ENCODE measurements at regions not wholly inside any gene's neighbourhood (a gene's known extent, or its start where the extent isn't known, plus 50 kb on each side); places are given as distances from the start of the nearest gene placed in this dataset.

- no peak for TF ChIP-seq CTCF (IDR thresholded peaks at IDR 0.05; ENCODE audit: unreplicated experiment)
- H3K4me3 Mint-ChIP-seq (ENCODE audit: low read depth), result no peak overlapping the region
- no peak for DNase-seq (ENCODE audit: low spot score, unreplicated experiment)
- no peaks in the 10 kb centered on the region for H3K27me3 Mint-ChIP-seq
- peaks cover 3% of the 10 kb centered on the region for H3K36me3 Mint-ChIP-seq (ENCODE audit: insufficient read depth)
- H3K27ac Mint-ChIP-seq, result no peak overlapping the region
- peaks cover 18% of the 10 kb centered on the region for H3K4me1 Mint-ChIP-seq (ENCODE audit: low read depth)
- peaks cover 4% of the 10 kb centered on the region for H3K9me3 Mint-ChIP-seq (ENCODE audit: low read depth)
These were observed 162.8 kb upstream of the SLC38A2 start for GRCh38 chr12:46535376-46535775.

- peaks cover under 1% of the 10 kb centered on the region for H3K9me3 Mint-ChIP-seq (ENCODE audit: low read depth)
- no peak overlapping the region for H3K4me3 Mint-ChIP-seq (ENCODE audit: low read depth)
- H3K27ac Mint-ChIP-seq, result no peak overlapping the region
- no peak for DNase-seq (ENCODE audit: low spot score, unreplicated experiment)
- no peaks in the 10 kb centered on the region for H3K27me3 Mint-ChIP-seq
- H3K4me1 Mint-ChIP-seq (ENCODE audit: low read depth), result peaks cover 16% of the 10 kb centered on the region
- no peak for TF ChIP-seq CTCF (IDR thresholded peaks at IDR 0.05; ENCODE audit: unreplicated experiment)
- peaks cover under 1% of the 10 kb centered on the region for H3K36me3 Mint-ChIP-seq (ENCODE audit: insufficient read depth)
These were observed 161.8 kb upstream of the SLC38A2 start for GRCh38 chr12:46534327-46534840.

- TF ChIP-seq CTCF (IDR thresholded peaks at IDR 0.05; ENCODE audit: unreplicated experiment), result no peak
- H3K4me3 Mint-ChIP-seq (ENCODE audit: low read depth), result no peak overlapping the region
These were observed 161.2 kb upstream of the SLC38A2 start for GRCh38 chr12:46533723-46534122.

GRCh38 chr12:46531804-46532203 is 159.2 kb upstream of the SLC38A2 start:
- H3K27me3 Mint-ChIP-seq, result no peaks in the 10 kb centered on the region
- peaks cover 5% of the 10 kb centered on the region for H3K36me3 Mint-ChIP-seq (ENCODE audit: insufficient read depth)
- TF ChIP-seq CTCF (IDR thresholded peaks at IDR 0.05; ENCODE audit: unreplicated experiment), result no peak
- H3K4me3 Mint-ChIP-seq (ENCODE audit: low read depth), result no peak overlapping the region
- no peak for DNase-seq (ENCODE audit: low spot score, unreplicated experiment)
- H3K4me1 Mint-ChIP-seq (ENCODE audit: low read depth), result peaks cover 15% of the 10 kb centered on the region
- peaks cover 10% of the 10 kb centered on the region for H3K9me3 Mint-ChIP-seq (ENCODE audit: low read depth)
- no peak overlapping the region for H3K27ac Mint-ChIP-seq

More at GRCh38 chr12:46533723-46534122, 161.2 kb upstream of the SLC38A2 start:
- Mint-ChIP-seq H3K9me3 (ENCODE audit: low read depth) (peaks cover under 1% of the 10 kb centered on the region), H3K27ac (no peak overlapping the region), H3K4me1 (ENCODE audit: low read depth) (peaks cover 15% of the 10 kb centered on the region), H3K36me3 (ENCODE audit: insufficient read depth) (no peaks in the 10 kb centered on the region), H3K27me3 (no peaks in the 10 kb centered on the region)
- DNase-seq (ENCODE audit: low spot score, unreplicated experiment), result no peak

DNA sequence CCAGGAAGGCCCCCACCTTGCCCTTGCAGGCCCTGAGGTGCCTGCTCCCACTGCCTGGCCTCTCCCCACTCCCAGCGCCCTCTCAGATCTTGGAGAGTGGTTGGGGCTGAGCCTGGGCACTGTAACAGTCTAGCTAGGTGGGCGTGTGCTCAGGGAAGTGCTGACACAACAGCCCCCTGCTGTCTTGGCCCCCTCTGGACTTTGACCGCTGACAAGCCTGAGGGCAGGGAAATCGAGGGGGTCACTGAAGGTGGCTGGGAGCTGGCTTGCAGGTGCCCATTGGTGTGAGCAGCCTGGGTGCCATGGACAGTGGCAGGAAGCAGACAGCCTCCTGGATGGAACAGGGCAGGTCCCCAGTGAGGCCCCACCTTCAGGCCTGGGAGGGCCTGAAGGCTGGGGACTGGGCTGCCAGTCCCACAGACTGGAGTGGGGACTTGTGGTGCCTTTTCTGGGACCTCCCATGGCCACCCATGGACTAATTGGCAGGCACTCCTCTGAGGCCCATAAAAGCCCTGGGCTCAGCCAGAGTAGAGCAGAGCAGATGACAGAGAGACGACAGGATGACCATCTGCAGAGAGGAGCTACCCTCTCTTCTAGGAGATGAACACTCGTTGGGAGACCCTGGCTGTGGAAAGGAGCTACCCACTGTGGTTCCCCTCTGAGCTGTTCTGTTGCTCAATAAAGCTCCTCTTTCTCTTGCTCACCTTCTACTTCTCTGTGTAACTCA is 158.6 kb upstream of the SLC38A2 start:
- no peak for DNase-seq (ENCODE audit: low spot score, unreplicated experiment)
- peaks cover 5% of the 10 kb centered on the region for H3K36me3 Mint-ChIP-seq (ENCODE audit: insufficient read depth)

More for the DNA sequence above, 158.6 kb upstream of the SLC38A2 start:
- Mint-ChIP-seq H3K9me3 (ENCODE audit: low read depth) (peaks cover 10% of the 10 kb centered on the region), H3K4me1 (ENCODE audit: low read depth) (peaks cover 15% of the 10 kb centered on the region), H3K27me3 (no peaks in the 10 kb centered on the region), H3K27ac (no peak overlapping the region), H3K4me3 (ENCODE audit: low read depth) (no peak overlapping the region)
- TF ChIP-seq CTCF (IDR thresholded peaks at IDR 0.05; ENCODE audit: unreplicated experiment), result no peak

All from progenitor cell of endocrine pancreas (in vitro differentiated cells).